Left lung (tissue), 4 donors: ENCODE measurements at regions not wholly inside any gene's neighbourhood (a gene's known extent, or its start where the extent isn't known, plus 50 kb on each side); places are given as distances from the start of the nearest gene placed in this dataset.

ENCODE experiments used
- ATAC-seq: fragments of 200-7000 bp; cut with Tn5 transposase; one replicate; pipeline ENCODE4 v1.9.1; 2020; ENCODE audit warnings: moderate library complexity
- DNase-seq, 4 donors: peaks; one replicate each; pipeline ENCODE4 v3.0.0-alpha.2; 2013 to 2020
- H3K27ac ChIP-seq, 2 donors: fragments of 200-600 bp; sonication (generic) in 1 of 2; one replicate each; pipeline versions ENCODE4 v1.5.0 to v1.8.0; 2020 to 2021
- H3K27me3 ChIP-seq, 2 donors: fragments of 200-600 bp; sonication (generic) in 1 of 2; one replicate each; pipeline versions ENCODE4 v1.5.0 to v1.8.0; 2020 to 2021
- H3K36me3 ChIP-seq, 2 donors: fragments of 200-600 bp; sonication (generic) in 1 of 2; one replicate each; pipeline versions ENCODE4 v1.5.0 to v1.8.0; 2020 to 2021
- H3K4me1 ChIP-seq, 2 donors: fragments of 200-600 bp; one replicate each; pipeline ENCODE4 v1.8.0; 2021
- H3K4me3 ChIP-seq, 2 donors: fragments of 200-600 bp; sonication (generic) in 1 of 2; one replicate each; pipeline versions ENCODE4 v1.5.0 to v1.8.0; 2020 to 2021; ENCODE audit warnings: mild to moderate bottlenecking in 1 of 2
- H3K9me3 ChIP-seq, 2 donors: fragments of 200-600 bp; sonication (generic) in 1 of 2; one replicate each; pipeline versions ENCODE4 v1.5.0 to v1.8.0; 2020 to 2021
- intact Hi-C, 2 donors: fragments of 100-400 bp; cut with DNase I; formaldehyde crosslinking; loops; one replicate each; pipeline versions ENCODE4 v1.11.2 to v1.14.2; 2022
- TF ChIP-seq, protein P1 (sequence below), 2 donors: fragments of 200-600 bp; sonication (generic) in 1 of 2; IDR thresholded peaks; one replicate each; pipeline versions ENCODE4 v1.5.0 to v1.8.0; 2021; ENCODE audit warnings: antibody characterized with exemption in 2 of 2
- donor health status: DM: no; HTN: yes; CAD: no.
- donor health status: DM: no; HTN: no; CAD: no.

DNA sequence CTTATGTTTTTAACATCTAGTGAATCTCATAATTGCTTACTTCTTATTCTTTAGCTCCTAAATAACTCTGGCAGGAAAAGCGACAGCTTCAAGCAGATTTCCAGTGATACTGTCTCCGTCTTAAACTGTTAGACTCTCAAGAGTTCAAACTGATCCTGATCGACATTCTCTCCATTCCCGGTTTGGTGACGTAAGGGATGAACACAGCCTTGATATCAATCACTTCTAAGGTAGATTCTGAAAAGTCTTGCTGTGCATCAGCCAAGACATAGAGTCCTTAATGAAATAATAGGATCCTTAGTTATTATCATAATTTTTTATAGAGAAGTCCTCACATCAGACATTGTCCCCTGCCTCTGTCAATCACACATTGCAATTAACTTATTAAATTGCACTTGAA is 534.6 kb downstream of the TFEC start:
- intact Hi-C loops, result no loop called here
- TF ChIP-seq, protein P1, sequence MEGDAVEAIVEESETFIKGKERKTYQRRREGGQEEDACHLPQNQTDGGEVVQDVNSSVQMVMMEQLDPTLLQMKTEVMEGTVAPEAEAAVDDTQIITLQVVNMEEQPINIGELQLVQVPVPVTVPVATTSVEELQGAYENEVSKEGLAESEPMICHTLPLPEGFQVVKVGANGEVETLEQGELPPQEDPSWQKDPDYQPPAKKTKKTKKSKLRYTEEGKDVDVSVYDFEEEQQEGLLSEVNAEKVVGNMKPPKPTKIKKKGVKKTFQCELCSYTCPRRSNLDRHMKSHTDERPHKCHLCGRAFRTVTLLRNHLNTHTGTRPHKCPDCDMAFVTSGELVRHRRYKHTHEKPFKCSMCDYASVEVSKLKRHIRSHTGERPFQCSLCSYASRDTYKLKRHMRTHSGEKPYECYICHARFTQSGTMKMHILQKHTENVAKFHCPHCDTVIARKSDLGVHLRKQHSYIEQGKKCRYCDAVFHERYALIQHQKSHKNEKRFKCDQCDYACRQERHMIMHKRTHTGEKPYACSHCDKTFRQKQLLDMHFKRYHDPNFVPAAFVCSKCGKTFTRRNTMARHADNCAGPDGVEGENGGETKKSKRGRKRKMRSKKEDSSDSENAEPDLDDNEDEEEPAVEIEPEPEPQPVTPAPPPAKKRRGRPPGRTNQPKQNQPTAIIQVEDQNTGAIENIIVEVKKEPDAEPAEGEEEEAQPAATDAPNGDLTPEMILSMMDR (IDR thresholded peaks at IDR 0.05), result no peak
- ATAC-seq, result no peak

DNA sequence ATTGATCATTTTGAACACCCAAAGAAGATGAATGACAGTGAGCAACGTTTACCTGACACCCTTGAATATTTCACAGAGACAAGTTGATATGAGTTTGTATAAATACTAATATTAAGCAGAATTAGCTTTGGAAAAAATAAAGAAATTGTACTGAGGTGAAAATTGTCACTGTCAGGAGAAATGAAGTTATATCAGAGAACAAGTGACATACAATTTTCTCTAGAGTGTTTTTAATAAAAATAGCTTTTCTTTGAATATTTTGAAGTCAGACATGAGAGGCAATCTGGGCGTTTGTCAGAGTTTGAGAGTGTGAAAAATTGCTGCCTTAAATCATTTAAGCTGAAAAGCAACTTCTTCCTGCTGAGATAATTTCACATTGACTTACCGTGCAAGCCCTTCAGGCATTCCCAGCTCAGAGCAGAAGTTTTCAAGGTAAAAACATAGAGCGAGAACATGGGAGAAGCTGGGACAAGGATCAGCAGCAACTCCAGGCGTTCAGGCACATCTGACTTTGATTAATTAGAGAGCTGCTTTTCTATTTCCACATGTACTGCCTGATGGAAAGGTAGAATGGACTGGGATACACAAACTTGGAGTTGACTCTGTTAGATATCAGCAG is 535.9 kb downstream of the TFEC start:
- intact Hi-C loops, result no loop called here
- Histone ChIP-seq H3K36me3 (no peaks in the 10 kb centered on the region), H3K4me3 (no peak overlapping the region), H3K9me3 (no peaks in the 10 kb centered on the region), H3K27ac (no peak overlapping the region), H3K4me1 (no peaks in the 10 kb centered on the region), H3K27me3 (no peaks in the 10 kb centered on the region)
- DNase-seq, result no peak
- TF ChIP-seq, protein P1 (IDR thresholded peaks at IDR 0.05), result no peak
- ATAC-seq, result no peak

More for the DNA sequence above, 534.6 kb downstream of the TFEC start:
- no peaks in the 10 kb centered on the region for H3K27me3 ChIP-seq
- H3K36me3 ChIP-seq, result no peaks in the 10 kb centered on the region
- no peak overlapping the region for H3K4me3 ChIP-seq
- H3K4me1 ChIP-seq, result no peaks in the 10 kb centered on the region
- no peaks in the 10 kb centered on the region for H3K9me3 ChIP-seq
- no peak for DNase-seq
- no peak overlapping the region for H3K27ac ChIP-seq

DNA sequence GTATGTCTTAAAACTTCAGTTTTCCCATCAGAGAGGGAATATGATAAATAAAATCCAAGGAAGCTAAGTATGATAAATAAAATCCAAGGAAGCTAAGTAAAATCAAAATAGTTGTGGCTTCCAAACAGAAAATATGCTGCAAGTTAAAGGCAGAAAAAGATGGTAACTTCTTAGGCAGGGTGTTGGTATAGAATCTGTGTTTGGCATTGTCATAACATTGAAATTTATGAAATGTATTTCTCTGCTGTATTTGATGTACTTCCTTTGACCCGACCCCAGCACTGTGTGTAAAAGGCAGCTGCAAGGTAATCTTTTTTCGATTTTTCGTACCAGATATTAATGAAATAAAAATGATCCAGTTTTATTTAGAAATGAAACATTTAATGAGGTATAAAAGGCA is 537.2 kb downstream of the TFEC start:
- no peaks in the 10 kb centered on the region for H3K4me1 ChIP-seq
- intact Hi-C loops, result no loop called here
- no peak for ATAC-seq
- no peaks in the 10 kb centered on the region for H3K9me3 ChIP-seq
- no peaks in the 10 kb centered on the region for H3K27me3 ChIP-seq
- no peak for DNase-seq
- H3K36me3 ChIP-seq, result no peaks in the 10 kb centered on the region
- TF ChIP-seq, protein P1 (IDR thresholded peaks at IDR 0.05), result no peak
- H3K4me3 ChIP-seq, result no peak overlapping the region
- H3K27ac ChIP-seq, result no peak overlapping the region

DNA sequence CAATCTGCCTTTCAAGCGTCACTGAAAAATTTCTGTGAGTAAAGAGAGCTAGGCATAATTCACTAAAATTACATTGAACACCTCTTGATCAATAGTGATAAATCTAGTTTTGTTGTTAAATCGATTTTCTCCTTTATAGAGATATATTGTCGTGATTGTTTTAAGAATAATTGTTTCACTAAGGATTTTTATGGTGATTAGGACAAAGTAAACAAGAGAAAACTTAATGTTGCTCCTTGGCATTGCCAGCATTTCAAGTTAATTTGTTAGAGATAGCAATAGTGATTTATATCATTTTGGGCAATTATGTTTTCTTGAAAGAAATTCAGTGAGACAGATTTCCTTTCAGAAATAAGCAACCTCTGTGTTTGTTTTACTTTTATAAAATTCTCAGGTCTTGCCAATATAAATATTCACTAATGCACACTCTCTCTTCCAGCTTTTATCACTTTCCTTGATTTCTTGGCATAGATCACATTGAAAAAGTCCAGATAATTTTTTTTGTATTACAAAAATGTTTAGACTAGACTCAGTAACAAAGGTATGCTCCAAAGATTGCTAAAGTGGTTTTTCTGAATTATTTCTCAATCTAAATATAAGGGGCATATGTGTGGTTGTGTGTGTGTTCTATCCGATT is 538.7 kb downstream of the TFEC start:
- no peaks in the 10 kb centered on the region for H3K27me3 ChIP-seq
- ATAC-seq, result no peak
- no peak overlapping the region for H3K4me3 ChIP-seq
- TF ChIP-seq, protein P1 (IDR thresholded peaks at IDR 0.05), result no peak
- intact Hi-C loops, result no loop called here
- H3K27ac ChIP-seq, result no peak overlapping the region
- no peak for DNase-seq
- H3K4me1 ChIP-seq, result no peaks in the 10 kb centered on the region
- no peaks in the 10 kb centered on the region for H3K36me3 ChIP-seq
- H3K9me3 ChIP-seq, result no peaks in the 10 kb centered on the region

DNA sequence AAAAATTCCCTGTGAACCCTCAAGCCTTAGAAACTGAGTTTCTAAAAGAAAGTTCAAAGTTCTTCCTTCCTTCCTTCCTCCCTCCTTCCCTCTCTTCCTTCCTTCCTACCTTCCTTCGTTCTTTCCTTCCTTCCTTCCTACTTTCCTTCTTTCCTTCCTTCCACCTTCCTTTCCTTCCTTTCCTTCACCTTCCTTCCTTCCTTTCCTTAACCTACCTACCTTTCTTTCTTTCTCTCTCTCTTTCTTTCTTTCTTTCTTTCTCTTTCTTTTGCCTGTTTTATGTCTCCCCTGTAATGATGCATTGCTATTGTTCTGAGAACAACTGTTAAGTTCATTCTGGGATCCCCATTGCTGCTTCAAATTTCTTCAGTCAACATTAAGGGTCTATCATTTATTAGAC is 551.1 kb downstream of the TFEC start:
- Histone ChIP-seq H3K9me3 (no peaks in the 10 kb centered on the region), H3K27ac (no peak overlapping the region), H3K36me3 (no peaks in the 10 kb centered on the region), H3K4me1 (no peaks in the 10 kb centered on the region), H3K27me3 (peaks cover 12 to 32% of the 10 kb centered on the region in 2 donors), H3K4me3 (no peak overlapping the region)
- TF ChIP-seq, protein P1 (IDR thresholded peaks at IDR 0.05), result no peak
- no peak for ATAC-seq
- DNase-seq, result no peak
- intact Hi-C loops, result no loop called here
